KMS-11 (cell line): ENCODE measurements at regions not wholly inside any gene's neighbourhood (a gene's known extent, or its start where the extent isn't known, plus 50 kb on each side); places are given as distances from the start of the nearest gene placed in this dataset.

Experiments
- H2AFZ ChIP-seq: fragments of 200-600 bp; sonication (generic); 2 replicates; pipeline ENCODE4 v1.6.1; 2016; ENCODE audit warnings: antibody characterized with exemption, mixed run types, low read depth
- H3K27ac ChIP-seq: fragments of 200-600 bp; sonication (generic); 2 replicates; pipeline ENCODE4 v1.6.1; 2016; ENCODE audit warnings: mild to moderate bottlenecking, mixed run types
- H3K27me3 ChIP-seq: fragments of 200-600 bp; sonication (generic); 2 replicates; pipeline ENCODE4 v1.6.1; 2017; ENCODE audit warnings: mild to moderate bottlenecking, low read depth, mixed run types, moderate library complexity; ENCODE audit not compliant: insufficient read depth
- H3K36me3 ChIP-seq: fragments of 200-600 bp; sonication (generic); 2 replicates; pipeline ENCODE4 v1.6.1; 2017; ENCODE audit warnings: mild to moderate bottlenecking, mixed run types; ENCODE audit not compliant: insufficient read depth
- H3K4me1 ChIP-seq: fragments of 200-600 bp; sonication (generic); 2 replicates; pipeline ENCODE4 v1.6.1; 2016; ENCODE audit warnings: mild to moderate bottlenecking, low read depth, mixed run types; ENCODE audit not compliant: poor library complexity, severe bottlenecking
- H3K4me2 ChIP-seq: fragments of 200-600 bp; sonication (generic); 2 replicates; pipeline ENCODE4 v1.7.0; 2016; ENCODE audit warnings: mild to moderate bottlenecking, mixed run types
- H3K4me3 ChIP-seq: fragments of 200-600 bp; sonication (generic); IDR thresholded peaks from 2 replicates; pipeline ENCODE4 v1.6.1; 2017; ENCODE audit warnings: low read depth, low read length, mixed read lengths; ENCODE audit not compliant: insufficient read depth
- H3K79me2 ChIP-seq: fragments of 200-600 bp; sonication (generic); 2 replicates; pipeline ENCODE4 v1.6.1; 2016; ENCODE audit warnings: low read depth, mixed run types; ENCODE audit not compliant: insufficient read depth
- H3K9ac ChIP-seq: fragments of 200-600 bp; sonication (generic); 2 replicates; pipeline ENCODE4 v1.6.1; 2016; ENCODE audit warnings: mild to moderate bottlenecking, mixed run types
- H4K20me1 ChIP-seq: fragments of 200-600 bp; sonication (generic); 2 replicates; pipeline ENCODE4 v1.6.1; 2016; ENCODE audit warnings: mild to moderate bottlenecking, mixed run types; ENCODE audit not compliant: insufficient read depth
- CTCF ChIP-seq: fragments of 200-600 bp; sonication (generic); conservative IDR thresholded peaks from 2 replicates; pipeline ENCODE4 v1.6.1; 2017; ENCODE audit warnings: low read depth, mild to moderate bottlenecking, antibody characterized with exemption, low read length, moderate library complexity, mixed read lengths

DNA sequence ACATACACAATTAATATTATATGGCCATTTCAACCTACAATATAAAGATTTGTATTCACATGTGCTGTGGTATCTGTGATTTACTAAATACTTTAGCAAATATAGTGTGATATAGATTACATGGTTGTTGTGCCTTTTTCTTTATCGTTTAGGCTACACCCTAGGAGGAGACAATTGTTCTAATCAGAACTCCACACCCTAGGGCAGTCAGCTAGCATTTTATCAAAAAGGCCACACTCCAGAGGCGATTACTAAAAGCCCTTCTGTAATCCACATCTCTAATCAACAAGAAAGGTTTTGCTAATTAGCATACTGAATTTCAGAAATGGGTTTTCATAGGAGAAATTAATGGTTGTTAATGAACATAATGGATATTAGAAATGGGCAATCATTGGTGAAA is 319.5 kb upstream of the NOCT start:
- Histone ChIP-seq H4K20me1 (no peaks in the 10 kb centered on the region), H3K27me3 (no peaks in the 10 kb centered on the region), H3K9ac (no peak overlapping the region), H2AFZ (no peak overlapping the region), H3K4me3 (no peak overlapping the region), H3K4me1 (no peaks in the 10 kb centered on the region), H3K36me3 (no peaks in the 10 kb centered on the region), H3K27ac (no peak overlapping the region), H3K79me2 (no peaks in the 10 kb centered on the region), H3K4me2 (no peak overlapping the region)
- TF ChIP-seq CTCF = no peak

DNA sequence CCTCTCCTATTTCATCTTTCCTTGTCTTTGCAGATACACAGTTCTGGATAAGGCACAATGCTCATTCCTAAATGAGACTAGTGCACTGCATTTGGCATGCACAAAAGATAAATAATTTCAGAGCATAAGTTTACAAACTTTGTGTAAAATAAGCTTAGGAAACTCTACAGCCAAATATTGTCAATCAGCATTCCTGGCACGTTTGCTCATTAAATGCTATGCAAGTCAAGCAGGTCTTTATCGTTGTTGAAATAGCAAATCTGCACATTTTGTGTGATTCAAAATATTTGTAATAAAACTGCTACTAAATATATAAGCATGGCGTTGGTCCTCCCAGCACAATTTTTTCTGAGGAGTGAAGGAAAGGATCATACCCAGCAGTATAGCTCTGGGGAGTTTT is 322.1 kb upstream of the NOCT start:
- no peak for TF ChIP-seq CTCF
- Histone ChIP-seq H3K27ac (no peak overlapping the region), H3K4me1 (no peaks in the 10 kb centered on the region), H3K4me2 (no peak overlapping the region), H3K79me2 (no peaks in the 10 kb centered on the region), H4K20me1 (no peaks in the 10 kb centered on the region), H3K4me3 (no peak overlapping the region), H3K27me3 (no peaks in the 10 kb centered on the region), H3K36me3 (no peaks in the 10 kb centered on the region), H2AFZ (no peak overlapping the region), H3K9ac (no peak overlapping the region)

- Histone ChIP-seq H3K4me2 (no peak overlapping the region), H3K36me3 (no peaks in the 10 kb centered on the region), H2AFZ (no peak overlapping the region), H3K27me3 (no peaks in the 10 kb centered on the region), H3K9ac (no peak overlapping the region), H3K27ac (no peak overlapping the region), H3K79me2 (no peaks in the 10 kb centered on the region), H3K4me1 (no peaks in the 10 kb centered on the region), H4K20me1 (no peaks in the 10 kb centered on the region), H3K4me3 (no peak overlapping the region)
- TF ChIP-seq CTCF = no peak
Observed at GRCh38 chr4:138692411-138692810, 323.2 kb upstream of the NOCT start.

GRCh38 chr4:138689593-138689992 is 326.0 kb upstream of the NOCT start:
- Histone ChIP-seq H3K36me3 (no peaks in the 10 kb centered on the region), H2AFZ (no peak overlapping the region), H3K9ac (no peak overlapping the region), H3K27ac (no peak overlapping the region), H3K4me1 (no peaks in the 10 kb centered on the region), H3K79me2 (no peaks in the 10 kb centered on the region), H3K4me2 (no peak overlapping the region), H3K27me3 (no peaks in the 10 kb centered on the region), H3K4me3 (no peak overlapping the region), H4K20me1 (no peaks in the 10 kb centered on the region)
- no peak for TF ChIP-seq CTCF

GRCh38 chr4:138689187-138689586 is 326.4 kb upstream of the NOCT start:
- Histone ChIP-seq H3K27ac (no peak overlapping the region), H3K4me2 (no peak overlapping the region), H3K79me2 (no peaks in the 10 kb centered on the region), H3K27me3 (no peaks in the 10 kb centered on the region), H3K36me3 (no peaks in the 10 kb centered on the region; the same call in 1 of the 2 replicates), H3K4me1 (no peaks in the 10 kb centered on the region), H2AFZ (no peak overlapping the region), H3K4me3 (no peak overlapping the region), H4K20me1 (no peaks in the 10 kb centered on the region), H3K9ac (no peak overlapping the region)
- no peak for TF ChIP-seq CTCF
